ENCODE measurements at regions not wholly inside any gene's neighbourhood (a gene's known extent, or its start where the extent isn't known, plus 50 kb on each side); places are given as distances from the start of the nearest gene placed in this dataset.
A peak's percentile ranks its signal among the peaks of the same experiment; 100 is the strongest.

DNA sequence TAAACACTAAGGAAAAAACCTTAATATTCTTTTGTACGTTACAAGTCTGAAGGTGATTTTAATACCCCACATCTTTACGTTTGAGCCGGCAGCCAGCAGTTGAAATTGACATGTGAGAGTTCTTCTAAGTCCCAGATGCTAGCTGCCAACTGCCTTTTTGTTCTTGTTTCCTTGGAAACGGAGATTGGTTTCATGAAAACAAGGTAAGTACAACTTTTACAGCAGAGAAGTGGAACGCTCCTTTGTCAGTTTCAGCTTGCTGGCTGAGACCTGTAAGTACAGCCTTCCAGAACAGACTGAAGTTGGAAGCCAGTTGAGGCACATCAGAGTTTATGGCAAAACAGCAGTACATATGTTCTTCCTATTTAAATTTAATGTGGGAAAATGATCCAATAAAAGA, 1018.4 kb upstream of the ARRDC3 start:
- peak; percentile 22 to 92 (median 54) for DNase-seq (ENCODE audit: low read depth in 4 of 6, low spot score in 6 of 6)
- Histone ChIP-seq H3K27me3 (ENCODE audit: control insufficient read depth, insufficient read depth, low read length) (no peaks in the 10 kb centered on the region), H3K9me3 (ENCODE audit: control insufficient read depth, insufficient read depth, low read length) (no peaks in the 10 kb centered on the region), H3K36me3 (ENCODE audit: control insufficient read depth, insufficient read depth, low read length) (no peaks in the 10 kb centered on the region), H3K4me3 (ENCODE audit: low read depth, low read length) (no peak overlapping the region), H3K4me1 (ENCODE audit: control insufficient read depth, insufficient read depth, low read length) (no peaks in the 10 kb centered on the region), H3K27ac (ENCODE audit: low read depth, low read length) (no peak overlapping the region)
- 25% methylated on average over 1 of the region's 5 CpGs for WGBS (ENCODE audit: insufficient coverage)

DNA sequence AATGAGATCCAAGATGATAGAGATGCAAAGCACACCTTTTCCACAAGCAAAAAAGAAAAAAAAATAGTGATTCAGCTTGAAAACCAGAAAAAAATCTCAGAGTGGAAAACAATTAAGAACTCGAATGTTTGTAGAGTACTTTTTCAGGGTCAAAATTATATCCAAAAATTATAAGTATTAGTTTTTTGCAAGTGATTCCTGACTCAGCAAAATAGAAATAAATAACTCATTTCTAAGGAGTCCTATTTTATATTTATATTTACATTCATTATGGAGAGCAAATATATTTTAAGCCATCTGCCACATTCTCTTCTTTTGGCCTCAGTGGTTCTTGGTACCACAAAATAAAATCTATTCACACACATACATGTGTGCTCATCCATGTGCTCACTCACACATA, 1011.8 kb upstream of the ARRDC3 start:
- no peak for DNase-seq (ENCODE audit: low read depth in 4 of 6, low spot score in 6 of 6)
- WGBS (ENCODE audit: insufficient coverage), result no CpG with 5 or more reads among the region's 1 CpG
- H3K27ac ChIP-seq (ENCODE audit: low read depth, low read length), result no peak overlapping the region

GRCh38 chr5:92390657-92391056, 1007.5 kb upstream of the ARRDC3 start:
- no CpG with 5 or more reads among the region's 1 CpG for WGBS (ENCODE audit: insufficient coverage)
- no peak for DNase-seq (ENCODE audit: low read depth in 4 of 6, low spot score in 6 of 6)
- Histone ChIP-seq H3K9me3 (ENCODE audit: control insufficient read depth, insufficient read depth, low read length) (no peaks in the 10 kb centered on the region), H3K36me3 (ENCODE audit: control insufficient read depth, insufficient read depth, low read length) (no peaks in the 10 kb centered on the region), H3K27ac (ENCODE audit: low read depth, low read length) (no peak overlapping the region), H3K4me1 (ENCODE audit: control insufficient read depth, insufficient read depth, low read length) (no peaks in the 10 kb centered on the region), H3K27me3 (ENCODE audit: control insufficient read depth, insufficient read depth, low read length) (no peaks in the 10 kb centered on the region), H3K4me3 (ENCODE audit: low read depth, low read length) (no peak overlapping the region)

More for the DNA sequence above, 1011.8 kb upstream of the ARRDC3 start:
- no peaks in the 10 kb centered on the region for H3K36me3 ChIP-seq (ENCODE audit: control insufficient read depth, insufficient read depth, low read length)
- no peak overlapping the region for H3K4me3 ChIP-seq (ENCODE audit: low read depth, low read length)
- H3K9me3 ChIP-seq (ENCODE audit: control insufficient read depth, insufficient read depth, low read length), result no peaks in the 10 kb centered on the region
- H3K4me1 ChIP-seq (ENCODE audit: control insufficient read depth, insufficient read depth, low read length), result no peaks in the 10 kb centered on the region
- H3K27me3 ChIP-seq (ENCODE audit: control insufficient read depth, insufficient read depth, low read length), result no peaks in the 10 kb centered on the region

- peaks cover under 1% of the 10 kb centered on the region for H3K36me3 ChIP-seq (ENCODE audit: control insufficient read depth, insufficient read depth, low read length)
- peak in 1 of 6 donors; percentile 6 for DNase-seq (ENCODE audit: low read depth in 4 of 6, low spot score in 6 of 6)
- no CpG with 5 or more reads among the region's 1 CpG for WGBS (ENCODE audit: insufficient coverage)
Measured at GRCh38 chr5:92380069-92380770, 997.1 kb upstream of the ARRDC3 start.

GRCh38 chr5:92378966-92379611, 996.0 kb upstream of the ARRDC3 start:
- H3K4me3 ChIP-seq (ENCODE audit: low read depth, low read length), result no peak overlapping the region
- WGBS (ENCODE audit: insufficient coverage), result 70% methylated on average over 8 of the region's 9 CpGs
- no peak overlapping the region for H3K27ac ChIP-seq (ENCODE audit: low read depth, low read length)
- no peaks in the 10 kb centered on the region for H3K4me1 ChIP-seq (ENCODE audit: control insufficient read depth, insufficient read depth, low read length)
- peaks cover 4% of the 10 kb centered on the region for H3K36me3 ChIP-seq (ENCODE audit: control insufficient read depth, insufficient read depth, low read length)
- peaks cover 2% of the 10 kb centered on the region for H3K9me3 ChIP-seq (ENCODE audit: control insufficient read depth, insufficient read depth, low read length)
- DNase-seq (ENCODE audit: low read depth in 4 of 6, low spot score in 6 of 6), result peak in 2 of 6 donors; percentile 10 to 16
- H3K27me3 ChIP-seq (ENCODE audit: control insufficient read depth, insufficient read depth, low read length), result no peaks in the 10 kb centered on the region

More at GRCh38 chr5:92380069-92380770, 997.1 kb upstream of the ARRDC3 start:
- Histone ChIP-seq H3K9me3 (ENCODE audit: control insufficient read depth, insufficient read depth, low read length) (no peaks in the 10 kb centered on the region), H3K4me3 (ENCODE audit: low read depth, low read length) (no peak overlapping the region), H3K4me1 (ENCODE audit: control insufficient read depth, insufficient read depth, low read length) (no peaks in the 10 kb centered on the region), H3K27me3 (ENCODE audit: control insufficient read depth, insufficient read depth, low read length) (no peaks in the 10 kb centered on the region), H3K27ac (ENCODE audit: low read depth, low read length) (no peak overlapping the region)

- Histone ChIP-seq H3K36me3 (ENCODE audit: control insufficient read depth, insufficient read depth, low read length) (peaks cover 4% of the 10 kb centered on the region), H3K27ac (ENCODE audit: low read depth, low read length) (no peak overlapping the region), H3K27me3 (ENCODE audit: control insufficient read depth, insufficient read depth, low read length) (no peaks in the 10 kb centered on the region), H3K9me3 (ENCODE audit: control insufficient read depth, insufficient read depth, low read length) (peaks cover 2% of the 10 kb centered on the region), H3K4me3 (ENCODE audit: low read depth, low read length) (no peak overlapping the region), H3K4me1 (ENCODE audit: control insufficient read depth, insufficient read depth, low read length) (no peaks in the 10 kb centered on the region)
- no peak for DNase-seq (ENCODE audit: low read depth in 4 of 6, low spot score in 6 of 6)
- 97% methylated on average over 20 of the region's 20 CpGs for WGBS (ENCODE audit: insufficient coverage)
Measured at GRCh38 chr5:92374859-92375258, 991.7 kb upstream of the ARRDC3 start.

- WGBS (ENCODE audit: insufficient coverage), result no CpG with 5 or more reads among the region's 1 CpG
- H3K27ac ChIP-seq (ENCODE audit: low read depth, low read length), result no peak overlapping the region
- DNase-seq (ENCODE audit: low read depth in 4 of 6, low spot score in 6 of 6), result no peak
- peaks cover 4% of the 10 kb centered on the region for H3K36me3 ChIP-seq (ENCODE audit: control insufficient read depth, insufficient read depth, low read length)
- H3K4me1 ChIP-seq (ENCODE audit: control insufficient read depth, insufficient read depth, low read length), result no peaks in the 10 kb centered on the region
- H3K9me3 ChIP-seq (ENCODE audit: control insufficient read depth, insufficient read depth, low read length), result peaks cover 2% of the 10 kb centered on the region
- no peaks in the 10 kb centered on the region for H3K27me3 ChIP-seq (ENCODE audit: control insufficient read depth, insufficient read depth, low read length)
- H3K4me3 ChIP-seq (ENCODE audit: low read depth, low read length), result no peak overlapping the region
Measured at GRCh38 chr5:92372766-92373165, 989.6 kb upstream of the ARRDC3 start.

GRCh38 chr5:92371889-92372235, 988.7 kb upstream of the ARRDC3 start:
- H3K36me3 ChIP-seq (ENCODE audit: control insufficient read depth, insufficient read depth, low read length), result peaks cover 4% of the 10 kb centered on the region
- no peak for DNase-seq (ENCODE audit: low read depth in 4 of 6, low spot score in 6 of 6)
- H3K4me3 ChIP-seq (ENCODE audit: low read depth, low read length), result no peak overlapping the region
- no CpG with 5 or more reads among the region's 2 CpGs for WGBS (ENCODE audit: insufficient coverage)
- H3K4me1 ChIP-seq (ENCODE audit: control insufficient read depth, insufficient read depth, low read length), result no peaks in the 10 kb centered on the region
- peaks cover 2% of the 10 kb centered on the region for H3K9me3 ChIP-seq (ENCODE audit: control insufficient read depth, insufficient read depth, low read length)
- H3K27me3 ChIP-seq (ENCODE audit: control insufficient read depth, insufficient read depth, low read length), result no peaks in the 10 kb centered on the region
- H3K27ac ChIP-seq (ENCODE audit: low read depth, low read length), result no peak overlapping the region

DNA sequence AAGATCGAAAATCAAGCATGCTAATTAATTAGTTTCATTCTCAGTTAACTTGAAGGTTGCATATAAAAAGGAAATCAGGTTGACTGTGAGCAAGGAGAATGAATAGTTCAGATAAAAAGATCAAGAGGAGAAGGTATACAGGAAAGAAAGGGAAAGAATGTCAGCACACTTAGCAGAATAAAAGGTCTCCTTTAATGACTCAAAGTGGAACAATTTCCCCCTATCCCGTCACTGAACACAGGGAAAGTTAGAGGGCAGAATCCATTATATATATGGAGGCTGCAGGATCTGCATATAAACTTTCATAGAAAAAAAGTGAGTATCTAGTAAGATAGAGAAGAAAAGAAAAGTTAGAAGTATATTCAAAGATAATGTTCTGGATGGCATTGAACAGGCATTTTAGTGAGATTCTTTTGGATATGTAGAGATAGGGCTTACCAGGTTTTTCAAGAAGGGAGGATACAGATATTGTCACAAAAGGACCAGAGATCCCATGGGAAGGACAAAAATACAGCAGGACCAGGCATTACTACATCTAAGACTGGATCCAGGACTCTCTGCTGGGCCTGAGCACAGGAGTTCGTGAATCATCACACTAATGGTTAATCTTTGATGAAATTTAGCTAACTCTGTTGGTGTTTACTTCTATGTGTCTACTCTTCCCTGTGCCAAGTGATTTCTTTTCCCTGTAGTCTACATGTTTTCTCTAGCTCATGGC, 988.2 kb upstream of the ARRDC3 start:
- no peak for DNase-seq (ENCODE audit: low read depth in 4 of 6, low spot score in 6 of 6)
- H3K36me3 ChIP-seq (ENCODE audit: control insufficient read depth, insufficient read depth, low read length), result peaks cover 4% of the 10 kb centered on the region
- peaks cover 2% of the 10 kb centered on the region for H3K9me3 ChIP-seq (ENCODE audit: control insufficient read depth, insufficient read depth, low read length)
- no CpG with 5 or more reads among the region's 3 CpGs for WGBS (ENCODE audit: insufficient coverage)
- H3K4me3 ChIP-seq (ENCODE audit: low read depth, low read length), result no peak overlapping the region
- no peaks in the 10 kb centered on the region for H3K4me1 ChIP-seq (ENCODE audit: control insufficient read depth, insufficient read depth, low read length)
- H3K27ac ChIP-seq (ENCODE audit: low read depth, low read length), result no peak overlapping the region
- H3K27me3 ChIP-seq (ENCODE audit: control insufficient read depth, insufficient read depth, low read length), result no peaks in the 10 kb centered on the region
